ENCODE measurements at regions not wholly inside any gene's neighbourhood (a gene's known extent, or its start where the extent isn't known, plus 50 kb on each side); places are given as distances from the start of the nearest gene placed in this dataset.

DNA sequence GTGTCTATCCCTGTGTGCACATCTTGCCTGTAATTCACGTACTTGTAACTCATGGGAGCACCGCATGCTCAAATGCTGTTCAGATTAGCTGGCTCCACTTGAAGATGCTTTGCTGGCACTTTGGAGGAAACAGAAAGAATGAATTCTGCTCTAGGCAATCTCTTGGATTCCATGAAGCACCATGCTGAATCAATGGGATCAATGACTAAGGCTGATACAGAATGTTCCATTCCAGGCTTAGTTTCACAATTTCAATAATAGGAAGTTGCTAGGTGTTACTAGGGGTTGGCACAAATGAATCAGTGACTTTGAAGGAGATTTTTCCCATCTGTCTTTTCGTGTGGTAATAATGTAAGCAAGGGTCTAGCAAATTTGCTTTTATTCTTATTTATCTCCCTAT lies 328.8 kb downstream of the OSR1 start:
- intact Hi-C loops (cut with DNase I) = no loop called here
- Histone ChIP-seq H3K27ac (no peak overlapping the region), H3K4me3 (no peak overlapping the region), H3K4me1 (no peaks in the 10 kb centered on the region), H3K27me3 (no peaks in the 10 kb centered on the region), H3K36me3 (no peaks in the 10 kb centered on the region), H3K9me3 (no peaks in the 10 kb centered on the region)
- 68 to 74% methylated on average over 2 to 3 of the region's 3 CpGs for WGBS, 2 donors
- DNase-seq = no peak
- TF ChIP-seq, protein P1, sequence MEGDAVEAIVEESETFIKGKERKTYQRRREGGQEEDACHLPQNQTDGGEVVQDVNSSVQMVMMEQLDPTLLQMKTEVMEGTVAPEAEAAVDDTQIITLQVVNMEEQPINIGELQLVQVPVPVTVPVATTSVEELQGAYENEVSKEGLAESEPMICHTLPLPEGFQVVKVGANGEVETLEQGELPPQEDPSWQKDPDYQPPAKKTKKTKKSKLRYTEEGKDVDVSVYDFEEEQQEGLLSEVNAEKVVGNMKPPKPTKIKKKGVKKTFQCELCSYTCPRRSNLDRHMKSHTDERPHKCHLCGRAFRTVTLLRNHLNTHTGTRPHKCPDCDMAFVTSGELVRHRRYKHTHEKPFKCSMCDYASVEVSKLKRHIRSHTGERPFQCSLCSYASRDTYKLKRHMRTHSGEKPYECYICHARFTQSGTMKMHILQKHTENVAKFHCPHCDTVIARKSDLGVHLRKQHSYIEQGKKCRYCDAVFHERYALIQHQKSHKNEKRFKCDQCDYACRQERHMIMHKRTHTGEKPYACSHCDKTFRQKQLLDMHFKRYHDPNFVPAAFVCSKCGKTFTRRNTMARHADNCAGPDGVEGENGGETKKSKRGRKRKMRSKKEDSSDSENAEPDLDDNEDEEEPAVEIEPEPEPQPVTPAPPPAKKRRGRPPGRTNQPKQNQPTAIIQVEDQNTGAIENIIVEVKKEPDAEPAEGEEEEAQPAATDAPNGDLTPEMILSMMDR (IDR thresholded peaks at IDR 0.05) = no peak
- no peak for TF ChIP-seq POLR2A (IDR thresholded peaks at IDR 0.05)

DNA sequence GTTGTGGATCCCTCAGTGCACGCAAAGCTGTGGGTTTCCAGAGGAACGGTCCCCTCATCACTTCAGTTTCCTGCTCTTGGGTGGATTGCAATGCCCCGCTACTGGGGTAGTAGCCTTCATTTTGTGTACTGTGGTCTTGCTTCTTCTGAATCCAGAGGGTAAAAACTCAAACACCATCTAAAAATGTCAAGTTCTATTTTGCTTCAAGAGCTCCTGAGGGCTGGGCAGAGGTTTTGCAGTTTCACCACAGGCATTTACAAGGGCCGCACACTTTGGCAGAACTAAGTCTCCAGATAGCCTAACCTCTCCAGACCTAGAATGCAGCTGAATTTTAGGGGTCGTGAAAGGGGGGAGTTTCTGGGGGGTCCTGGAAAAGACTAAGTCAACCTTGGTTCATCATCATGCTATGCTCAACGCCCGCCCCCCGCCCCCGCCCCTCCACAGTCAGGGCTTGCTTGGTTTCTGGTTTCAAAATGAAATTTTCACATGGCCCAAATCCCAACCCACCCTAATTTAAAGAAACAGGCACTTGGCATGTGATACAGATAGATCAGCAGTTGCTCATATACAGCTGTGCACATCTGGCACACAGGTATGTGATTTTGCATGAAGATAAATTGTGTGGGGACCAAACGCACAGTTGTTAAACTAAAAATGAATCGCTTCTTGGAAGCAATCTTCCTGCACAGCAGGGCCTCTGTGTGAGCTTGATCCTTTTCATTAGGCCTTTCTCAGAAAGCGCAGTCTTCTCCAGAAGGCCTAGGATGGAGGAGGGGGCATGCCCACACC lies 329.6 kb downstream of the OSR1 start:
- H3K4me3 ChIP-seq = no peak overlapping the region
- WGBS, 2 donors = 78 to 89% methylated on average over 7 to 11 of the region's 12 CpGs
- H3K27ac ChIP-seq = no peak overlapping the region
- no peaks in the 10 kb centered on the region for H3K9me3 ChIP-seq
- H3K4me1 ChIP-seq = no peaks in the 10 kb centered on the region
- no peaks in the 10 kb centered on the region for H3K27me3 ChIP-seq
- intact Hi-C loops (cut with DNase I) = no loop called here
- no peaks in the 10 kb centered on the region for H3K36me3 ChIP-seq
- no peak for TF ChIP-seq POLR2A (IDR thresholded peaks at IDR 0.05)
- TF ChIP-seq, protein P1 (IDR thresholded peaks at IDR 0.05) = no peak
- no peak for DNase-seq

DNA sequence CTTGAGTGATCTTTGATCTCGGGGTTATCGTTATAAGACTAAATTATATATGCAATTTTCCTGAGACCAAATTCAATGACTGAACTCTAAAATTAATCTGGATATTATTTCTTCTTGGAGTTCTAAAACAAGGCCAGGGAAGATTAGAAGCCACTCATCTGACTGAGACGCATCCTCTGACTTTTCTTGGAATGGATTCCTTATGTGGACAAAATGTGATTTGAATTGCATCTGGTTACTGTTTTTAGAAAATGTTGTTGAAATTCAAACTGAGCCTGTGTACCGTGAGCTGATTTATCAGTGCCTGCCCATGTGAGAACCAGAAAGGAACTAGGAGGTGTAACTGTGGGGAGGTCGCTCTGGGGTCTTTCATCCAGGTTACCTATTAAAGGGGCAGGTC lies 330.8 kb downstream of the OSR1 start:
- WGBS, 2 donors = 71 to 87% methylated on average over 4 to 5 of the region's 5 CpGs
- H3K27ac ChIP-seq = no peak overlapping the region
- intact Hi-C loops (cut with DNase I) = no loop called here
- TF ChIP-seq POLR2A (IDR thresholded peaks at IDR 0.05) = no peak
- TF ChIP-seq, protein P1 (IDR thresholded peaks at IDR 0.05) = no peak
- no peaks in the 10 kb centered on the region for H3K9me3 ChIP-seq
- H3K4me3 ChIP-seq = no peak overlapping the region
- no peaks in the 10 kb centered on the region for H3K27me3 ChIP-seq
- no peaks in the 10 kb centered on the region for H3K4me1 ChIP-seq
- H3K36me3 ChIP-seq = no peaks in the 10 kb centered on the region
- no peak for DNase-seq

DNA sequence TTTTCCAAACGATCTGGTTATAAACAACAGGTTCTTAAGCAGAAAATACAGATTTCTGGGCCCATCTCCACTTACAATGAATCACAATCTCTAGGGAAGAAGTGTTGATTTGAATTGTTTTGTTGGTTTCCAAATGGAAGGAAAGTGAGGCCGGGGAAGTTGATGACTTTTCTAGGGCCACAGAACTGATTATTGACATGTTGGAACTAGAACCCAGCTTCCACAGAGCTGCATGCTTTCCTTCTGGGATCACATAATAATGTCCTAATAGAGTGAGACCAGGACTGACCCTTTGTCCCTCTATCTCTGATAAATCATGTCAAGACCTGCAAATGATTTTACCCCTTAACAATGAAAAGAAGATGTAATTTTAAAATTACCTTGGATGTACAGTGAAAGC lies 332.2 kb downstream of the OSR1 start:
- Histone ChIP-seq H3K9me3 (no peaks in the 10 kb centered on the region), H3K4me3 (no peak overlapping the region), H3K36me3 (no peaks in the 10 kb centered on the region), H3K27me3 (no peaks in the 10 kb centered on the region), H3K27ac (no peak overlapping the region), H3K4me1 (no peaks in the 10 kb centered on the region)
- 51 to 61% methylated on average over 2 of the region's 2 CpGs for whole genome bisulfite sequencing, 2 donors
- intact Hi-C loops (cut with DNase I) = no loop called here
- DNase-seq = no peak
- TF ChIP-seq, protein P1 (IDR thresholded peaks at IDR 0.05) = no peak
- no peak for TF ChIP-seq POLR2A (IDR thresholded peaks at IDR 0.05)

DNA sequence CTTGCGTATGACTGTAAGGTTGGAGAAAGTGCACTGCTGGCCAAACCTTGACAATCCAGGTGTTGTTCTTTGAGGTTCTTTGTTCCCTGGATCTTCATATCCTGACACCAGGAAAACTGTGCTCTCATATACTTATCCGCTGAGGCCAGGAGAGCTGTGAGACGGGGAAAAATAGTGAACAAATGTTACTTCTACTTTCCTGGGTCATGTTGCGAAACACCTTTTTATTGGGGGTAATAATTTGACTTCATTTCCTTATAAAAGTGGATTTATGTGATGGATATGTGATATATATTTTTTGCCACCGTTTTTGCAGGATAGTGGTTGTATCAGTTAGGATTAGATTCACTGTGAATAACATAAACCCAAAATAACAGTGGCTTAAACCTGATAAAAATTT lies 336.1 kb downstream of the OSR1 start:
- TF ChIP-seq, protein P1 (IDR thresholded peaks at IDR 0.05) = no peak
- no peak for TF ChIP-seq POLR2A (IDR thresholded peaks at IDR 0.05)
- Histone ChIP-seq H3K27me3 (no peaks in the 10 kb centered on the region), H3K4me1 (no peaks in the 10 kb centered on the region), H3K27ac (no peak overlapping the region), H3K9me3 (no peaks in the 10 kb centered on the region), H3K36me3 (no peaks in the 10 kb centered on the region), H3K4me3 (no peak overlapping the region)
- no peak for DNase-seq
- 81 to 87% methylated on average over 5 of the region's 5 CpGs for WGBS, 2 donors
- intact Hi-C loops (cut with DNase I) = no loop called here

All from esophagus squamous epithelium (tissue), 5 donors.